Gastroesophageal sphincter (tissue), 4 donors: ENCODE measurements at regions not wholly inside any gene's neighbourhood (a gene's known extent, or its start where the extent isn't known, plus 50 kb on each side); places are given as distances from the start of the nearest gene placed in this dataset.

ENCODE experiments used
- ATAC-seq: fragments of 150-250 bp; one replicate; pipeline ENCODE4 v1.9.1; 2016; ENCODE audit warnings: mild to moderate bottlenecking, moderate library complexity
- H3K27ac ChIP-seq, 4 donors: fragments of 200-600 bp; sonication (generic) in 3 of 4; 1 replicate in 3 of 4; 2 replicates in 1 of 4; pipeline ENCODE4 v1.5.1; 2016 to 2019
- H3K27me3 ChIP-seq: fragments of 200-600 bp; sonication (generic); one replicate; pipeline ENCODE4 v1.5.1; 2019
- H3K36me3 ChIP-seq, 2 donors: fragments of 200-600 bp; sonication (generic); one replicate each; pipeline ENCODE4 v1.5.1; 2019; ENCODE audit warnings: control low read depth in 1 of 2
- H3K4me1 ChIP-seq, 3 donors: fragments of 200-600 bp; sonication (generic); 1 replicate in 2 of 3; 2 replicates in 1 of 3; pipeline ENCODE4 v1.5.1; 2016 to 2019; ENCODE audit warnings: control low read depth in 2 of 3
- H3K4me3 ChIP-seq, 2 donors: fragments of 200-600 bp; sonication (generic); one replicate each; pipeline ENCODE4 v1.5.1; 2019; ENCODE audit warnings: mild to moderate bottlenecking in 1 of 2, moderate library complexity in 1 of 2
- H3K9me3 ChIP-seq, 3 donors: fragments of 200-600 bp; sonication (generic); one replicate each; pipeline ENCODE4 v1.5.1; 2017 to 2019; ENCODE audit warnings: control low read depth in 2 of 3
- CTCF ChIP-seq, 4 experiments: fragments of 200-600 bp in 2 of 4; fragments of 450-650 bp in 2 of 4; sonication (generic) in 1 of 4; IDR thresholded peaks; one replicate each; pipeline ENCODE4 v1.5.1; 2017 to 2019; ENCODE audit warnings: antibody characterized with exemption in 4 of 4, mild to moderate bottlenecking in 2 of 4, moderate library complexity in 2 of 4
- EP300 ChIP-seq: sonication (generic); formaldehyde crosslinking; IDR thresholded peaks from one replicate; pipeline ENCODE4 v1.6.1; 2017; ENCODE audit warnings: antibody characterized with exemption, mild to moderate bottlenecking
- POLR2A ChIP-seq, 2 donors: fragments of 450-650 bp; IDR thresholded peaks; one replicate each; pipeline ENCODE4 v1.6.1; 2017; ENCODE audit warnings: antibody characterized with exemption in 2 of 2, mild to moderate bottlenecking in 2 of 2, moderate library complexity in 1 of 2
- POLR2AphosphoS5 ChIP-seq: sonication (generic); formaldehyde crosslinking; IDR thresholded peaks from one replicate; pipeline ENCODE4 v1.6.1; 2017; ENCODE audit warnings: antibody characterized with exemption
- WGBS, 2 donors: methylation state at CpG; one replicate each; pipeline ENCODE4 v1.1.5; 2018; ENCODE audit warnings: low coverage in 1 of 2; 5-methylcytosine and 5-hydroxymethylcytosine counted together

- Histone ChIP-seq H3K9me3 (no peaks in the 10 kb centered on the region), H3K27ac (no peak overlapping the region), H3K27me3 (no peaks in the 10 kb centered on the region), H3K4me3 (no peak overlapping the region), H3K36me3 (no peaks in the 10 kb centered on the region), H3K4me1 (peaks cover 0 to 8% (median 0%) of the 10 kb centered on the region in 3 donors)
- ATAC-seq: no peak
- no peak for TF ChIP-seq CTCF (IDR thresholded peaks at IDR 0.05)
- no peak for TF ChIP-seq POLR2A (IDR thresholded peaks at IDR 0.05)
- TF ChIP-seq POLR2AphosphoS5: no peak
- TF ChIP-seq EP300: no peak
- 59 to 62% methylated on average over 5 of the region's 5 CpGs for WGBS, 2 donors
Observed at GRCh38 chr20:61138566-61138965, 113.5 kb upstream of the CDH4 start.

- ATAC-seq: no peak
- Histone ChIP-seq H3K27me3 (no peaks in the 10 kb centered on the region), H3K4me1 (peaks cover 0 to 8% (median 0%) of the 10 kb centered on the region in 3 donors), H3K27ac (no peak overlapping the region), H3K4me3 (no peak overlapping the region), H3K9me3 (no peaks in the 10 kb centered on the region), H3K36me3 (no peaks in the 10 kb centered on the region)
- WGBS, 2 donors: 47 to 59% methylated on average over 3 to 4 of the region's 4 CpGs
- no peak for TF ChIP-seq EP300
- TF ChIP-seq POLR2A (IDR thresholded peaks at IDR 0.05): no peak
- TF ChIP-seq POLR2AphosphoS5: no peak
- TF ChIP-seq CTCF (IDR thresholded peaks at IDR 0.05): no peak
Observed at GRCh38 chr20:61139031-61139430, 113.0 kb upstream of the CDH4 start.

GRCh38 chr20:61140576-61140975 is 111.5 kb upstream of the CDH4 start:
- WGBS, 2 donors: 69 to 100% methylated on average over 2 to 3 of the region's 4 CpGs
- ATAC-seq: no peak
- H3K4me1 ChIP-seq: peaks cover 0 to 7% (median 0%) of the 10 kb centered on the region in 3 donors
- H3K36me3 ChIP-seq: no peaks in the 10 kb centered on the region
- TF ChIP-seq POLR2AphosphoS5 (no peak), POLR2A (IDR thresholded peaks at IDR 0.05) (no peak), EP300 (no peak), CTCF (IDR thresholded peaks at IDR 0.05) (no peak)
- H3K9me3 ChIP-seq: no peaks in the 10 kb centered on the region
- H3K27me3 ChIP-seq: no peaks in the 10 kb centered on the region
- no peak overlapping the region for H3K4me3 ChIP-seq
- no peak overlapping the region for H3K27ac ChIP-seq

- Histone ChIP-seq H3K36me3 (no peaks in the 10 kb centered on the region), H3K4me3 (no peak overlapping the region), H3K9me3 (no peaks in the 10 kb centered on the region), H3K27me3 (no peaks in the 10 kb centered on the region), H3K4me1 (no peaks in the 10 kb centered on the region), H3K27ac (no peak overlapping the region)
- no peak for ATAC-seq
- WGBS, 2 donors: 29 to 50% methylated on average over 1 of the region's 4 CpGs
- TF ChIP-seq POLR2A (IDR thresholded peaks at IDR 0.05): no peak
- no peak for TF ChIP-seq POLR2AphosphoS5
- no peak for TF ChIP-seq CTCF (IDR thresholded peaks at IDR 0.05)
- TF ChIP-seq EP300: no peak
Observed at GRCh38 chr20:61146023-61146422, 106.0 kb upstream of the CDH4 start.

DNA sequence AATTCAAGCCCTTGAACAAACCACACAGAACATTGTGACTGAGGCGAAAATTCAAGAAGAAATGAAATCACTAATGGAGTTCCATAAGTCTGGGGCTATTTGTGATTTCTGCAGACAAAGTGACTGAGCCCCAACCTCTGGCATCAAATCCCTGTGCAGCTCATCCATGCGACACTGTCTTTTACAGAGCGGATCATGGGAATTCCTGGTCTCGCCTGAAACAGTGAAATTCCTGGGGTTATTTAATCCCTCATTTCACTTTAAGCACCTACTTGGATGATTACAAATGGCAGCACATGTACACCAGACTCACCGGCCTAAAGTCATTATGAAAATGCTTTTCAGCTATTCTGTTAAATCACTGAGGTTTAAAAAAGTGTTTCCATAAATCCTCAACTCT is 102.4 kb upstream of the CDH4 start:
- TF ChIP-seq POLR2AphosphoS5: no peak
- no peak for TF ChIP-seq POLR2A (IDR thresholded peaks at IDR 0.05)
- no peak for TF ChIP-seq EP300
- TF ChIP-seq CTCF (IDR thresholded peaks at IDR 0.05): no peak
- Histone ChIP-seq H3K36me3 (no peaks in the 10 kb centered on the region), H3K27ac (no peak overlapping the region), H3K4me3 (no peak overlapping the region), H3K4me1 (no peaks in the 10 kb centered on the region), H3K9me3 (no peaks in the 10 kb centered on the region), H3K27me3 (no peaks in the 10 kb centered on the region)
- 59 to 61% methylated on average over 4 to 5 of the region's 5 CpGs for WGBS, 2 donors
- no peak for ATAC-seq
